HL-60 (cell line): ENCODE measurements at regions not wholly inside any gene's neighbourhood (a gene's known extent, or its start where the extent isn't known, plus 50 kb on each side); places are given as distances from the start of the nearest gene placed in this dataset.

Experiments
- DNase-seq, 2 experiments: peaks; one replicate each; pipeline ENCODE4 v3.0.0-alpha.2; 2010 to 2020; ENCODE audit warnings: low read depth in 1 of 2, low spot score in 1 of 2
- H3K27ac ChIP-seq: fragments of 250-450 bp; sonication (Bioruptor Pico); replicated peaks from 2 replicates; pipeline ENCODE4 v1.5.1; 2020; ENCODE audit warnings: mild to moderate bottlenecking, moderate library complexity
- H3K27me3 ChIP-seq: fragments of 250-450 bp; sonication (Bioruptor Pico); 2 replicates; pipeline ENCODE4 v1.5.1; 2021; ENCODE audit warnings: mild to moderate bottlenecking, moderate library complexity; ENCODE audit not compliant: insufficient read depth, poor library complexity, severe bottlenecking
- H3K4me3 ChIP-seq: replicated peaks from 2 replicates; pipeline ENCODE4 v1.5.1; 2011; ENCODE audit warnings: mild to moderate bottlenecking, control low read depth, low read length; ENCODE audit not compliant: insufficient read depth
- GABPA ChIP-seq: IDR thresholded peaks from 2 replicates; pipeline ENCODE4 v1.6.1; 2012; ENCODE audit warnings: low read depth
- POLR2AphosphoS5 ChIP-seq: IDR thresholded peaks from 2 replicates; pipeline ENCODE4 v1.6.1; 2012; ENCODE audit warnings: low read depth
- SPI1 ChIP-seq: IDR thresholded peaks from 2 replicates; pipeline ENCODE4 v1.6.1; 2012; ENCODE audit warnings: low read depth, mild to moderate bottlenecking, borderline replicate concordance
- TF ChIP-seq, protein P1 (sequence below): IDR thresholded peaks from 2 replicates; pipeline ENCODE4 v1.6.1; 2012; ENCODE audit warnings: low read depth; ENCODE audit not compliant: insufficient replicate concordance
- TF ChIP-seq, protein P2 (sequence below): IDR thresholded peaks from one replicate; pipeline ENCODE4 v1.5.1; 2011; ENCODE audit warnings: low read length, control low read depth, inconsistent platforms; ENCODE audit not compliant: insufficient read depth

DNA sequence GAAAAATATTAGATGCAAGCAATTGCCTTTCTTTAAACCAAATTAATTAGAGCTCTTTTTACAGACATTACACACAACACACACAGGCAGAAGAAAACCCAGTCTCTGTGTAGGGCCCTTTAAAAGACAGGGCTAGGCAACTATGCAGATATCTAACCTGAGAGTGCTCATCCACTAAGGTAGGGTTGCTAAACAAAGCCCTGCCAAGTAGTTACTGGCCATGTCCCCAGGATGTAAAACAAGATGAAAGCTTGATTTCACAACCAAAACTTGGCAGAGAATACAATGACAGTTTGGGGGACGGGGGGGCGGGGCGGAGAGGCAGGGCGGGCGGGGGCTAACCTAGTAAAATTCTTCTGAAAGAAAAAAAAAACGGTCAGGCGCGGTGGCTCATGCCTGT is 669.0 kb upstream of the CA10 start:
- H3K27ac ChIP-seq, result no peak overlapping the region
- no peaks in the 10 kb centered on the region for H3K27me3 ChIP-seq
- no peak for TF ChIP-seq SPI1
- TF ChIP-seq, protein P1, sequence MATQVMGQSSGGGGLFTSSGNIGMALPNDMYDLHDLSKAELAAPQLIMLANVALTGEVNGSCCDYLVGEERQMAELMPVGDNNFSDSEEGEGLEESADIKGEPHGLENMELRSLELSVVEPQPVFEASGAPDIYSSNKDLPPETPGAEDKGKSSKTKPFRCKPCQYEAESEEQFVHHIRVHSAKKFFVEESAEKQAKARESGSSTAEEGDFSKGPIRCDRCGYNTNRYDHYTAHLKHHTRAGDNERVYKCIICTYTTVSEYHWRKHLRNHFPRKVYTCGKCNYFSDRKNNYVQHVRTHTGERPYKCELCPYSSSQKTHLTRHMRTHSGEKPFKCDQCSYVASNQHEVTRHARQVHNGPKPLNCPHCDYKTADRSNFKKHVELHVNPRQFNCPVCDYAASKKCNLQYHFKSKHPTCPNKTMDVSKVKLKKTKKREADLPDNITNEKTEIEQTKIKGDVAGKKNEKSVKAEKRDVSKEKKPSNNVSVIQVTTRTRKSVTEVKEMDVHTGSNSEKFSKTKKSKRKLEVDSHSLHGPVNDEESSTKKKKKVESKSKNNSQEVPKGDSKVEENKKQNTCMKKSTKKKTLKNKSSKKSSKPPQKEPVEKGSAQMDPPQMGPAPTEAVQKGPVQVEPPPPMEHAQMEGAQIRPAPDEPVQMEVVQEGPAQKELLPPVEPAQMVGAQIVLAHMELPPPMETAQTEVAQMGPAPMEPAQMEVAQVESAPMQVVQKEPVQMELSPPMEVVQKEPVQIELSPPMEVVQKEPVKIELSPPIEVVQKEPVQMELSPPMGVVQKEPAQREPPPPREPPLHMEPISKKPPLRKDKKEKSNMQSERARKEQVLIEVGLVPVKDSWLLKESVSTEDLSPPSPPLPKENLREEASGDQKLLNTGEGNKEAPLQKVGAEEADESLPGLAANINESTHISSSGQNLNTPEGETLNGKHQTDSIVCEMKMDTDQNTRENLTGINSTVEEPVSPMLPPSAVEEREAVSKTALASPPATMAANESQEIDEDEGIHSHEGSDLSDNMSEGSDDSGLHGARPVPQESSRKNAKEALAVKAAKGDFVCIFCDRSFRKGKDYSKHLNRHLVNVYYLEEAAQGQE, result no peak
- TF ChIP-seq POLR2AphosphoS5, result no peak
- no peak for TF ChIP-seq GABPA
- TF ChIP-seq, protein P2, sequence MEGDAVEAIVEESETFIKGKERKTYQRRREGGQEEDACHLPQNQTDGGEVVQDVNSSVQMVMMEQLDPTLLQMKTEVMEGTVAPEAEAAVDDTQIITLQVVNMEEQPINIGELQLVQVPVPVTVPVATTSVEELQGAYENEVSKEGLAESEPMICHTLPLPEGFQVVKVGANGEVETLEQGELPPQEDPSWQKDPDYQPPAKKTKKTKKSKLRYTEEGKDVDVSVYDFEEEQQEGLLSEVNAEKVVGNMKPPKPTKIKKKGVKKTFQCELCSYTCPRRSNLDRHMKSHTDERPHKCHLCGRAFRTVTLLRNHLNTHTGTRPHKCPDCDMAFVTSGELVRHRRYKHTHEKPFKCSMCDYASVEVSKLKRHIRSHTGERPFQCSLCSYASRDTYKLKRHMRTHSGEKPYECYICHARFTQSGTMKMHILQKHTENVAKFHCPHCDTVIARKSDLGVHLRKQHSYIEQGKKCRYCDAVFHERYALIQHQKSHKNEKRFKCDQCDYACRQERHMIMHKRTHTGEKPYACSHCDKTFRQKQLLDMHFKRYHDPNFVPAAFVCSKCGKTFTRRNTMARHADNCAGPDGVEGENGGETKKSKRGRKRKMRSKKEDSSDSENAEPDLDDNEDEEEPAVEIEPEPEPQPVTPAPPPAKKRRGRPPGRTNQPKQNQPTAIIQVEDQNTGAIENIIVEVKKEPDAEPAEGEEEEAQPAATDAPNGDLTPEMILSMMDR, result no peak
- no peak for DNase-seq
- H3K4me3 ChIP-seq, result no peak overlapping the region

DNA sequence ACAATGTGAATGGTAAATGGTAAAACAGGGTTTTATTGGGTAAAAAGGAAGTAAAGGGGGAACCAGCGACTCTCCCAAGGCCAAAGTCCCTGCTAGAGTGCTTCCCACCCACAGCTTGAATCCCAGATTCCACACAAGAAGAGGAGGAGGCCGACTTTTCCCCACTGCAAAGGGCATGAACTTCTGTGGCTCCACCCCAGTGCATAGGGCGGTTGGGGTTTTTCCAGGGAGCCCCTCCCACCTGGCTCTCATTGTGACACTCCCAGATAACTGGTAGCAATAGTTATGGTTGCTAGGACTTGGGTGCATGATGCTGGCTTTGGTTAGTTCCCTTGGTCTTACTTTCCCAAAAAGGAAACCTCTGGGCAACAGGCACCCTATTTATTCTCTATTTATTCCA is 666.0 kb upstream of the CA10 start:
- Histone ChIP-seq H3K27me3 (peaks cover 3% of the 10 kb centered on the region), H3K27ac (no peak overlapping the region), H3K4me3 (no peak overlapping the region)
- DNase-seq, result no peak
- TF ChIP-seq GABPA (no peak), POLR2AphosphoS5 (no peak), SPI1 (no peak)
- TF ChIP-seq, protein P1, result no peak
- TF ChIP-seq, protein P2, result no peak

DNA sequence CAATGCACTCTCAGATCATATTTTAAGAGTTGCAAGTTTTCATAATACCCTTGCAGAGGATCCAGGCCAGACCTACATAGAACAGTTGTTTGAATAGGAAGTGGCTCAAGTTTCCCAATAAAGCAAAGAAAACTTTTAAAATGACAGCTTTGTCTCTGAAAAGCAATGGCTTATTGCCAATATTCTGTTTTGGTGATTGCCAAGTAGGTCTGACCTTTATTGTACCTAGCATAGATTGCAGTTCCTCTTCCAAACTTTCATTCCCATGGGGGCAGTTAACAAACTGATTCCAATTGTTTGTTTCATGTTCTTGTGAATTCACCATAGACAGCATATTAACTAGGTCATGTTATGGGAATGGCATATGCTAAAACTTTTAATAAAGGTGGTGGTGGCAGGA is 664.6 kb upstream of the CA10 start:
- TF ChIP-seq, protein P2, result no peak
- no peak for TF ChIP-seq SPI1
- TF ChIP-seq, protein P1, result no peak
- no peak for TF ChIP-seq POLR2AphosphoS5
- no peak for TF ChIP-seq GABPA
- Histone ChIP-seq H3K27me3 (peaks cover 3% of the 10 kb centered on the region), H3K27ac (no peak overlapping the region), H3K4me3 (no peak overlapping the region)
- no peak for DNase-seq
